Naive thymus-derived CD4-positive, alpha-beta T cell (primary cell): ENCODE measurements at regions not wholly inside any gene's neighbourhood (a gene's known extent, or its start where the extent isn't known, plus 50 kb on each side); places are given as distances from the start of the nearest gene placed in this dataset.
A peak's percentile ranks its signal among the peaks of the same experiment; 100 is the strongest.

ENCODE experiments used
- ATAC-seq: fragments of 150-1000 bp; cut with Tn5 transposase; 2 replicates; pipeline ENCODE4 v1.10.0; 2021; ENCODE audit warnings: mild to moderate bottlenecking, moderate library complexity
- CTCF ChIA-PET: fragments of 350-600 bp; sonication (Branson Sonifier 250); formaldehyde crosslinking; loops from one replicate; lab custom pipeline; 2021; ENCODE audit warnings: antibody characterized with exemption; lab: Charles Lee
- POLR2A ChIA-PET: fragments of 350-600 bp; sonication (Branson Sonifier 250); formaldehyde crosslinking; loops from one replicate; lab custom pipeline; 2021; ENCODE audit warnings: antibody characterized with exemption, inconsistent platforms; lab: Charles Lee
- DNase-seq, 9 donors: peaks; one replicate each; pipeline versions ENCODE4 v3.0.0 to v3.0.0-alpha.2; 2020 to 2022; ENCODE audit warnings: mixed read lengths in 1 of 9
- H3K27ac ChIP-seq: one replicate; pipeline ENCODE4 v1.7.0; 2013; ENCODE audit warnings: mild to moderate bottlenecking, low read depth, low read length, moderate library complexity
- H3K27me3 ChIP-seq, 2 donors: one replicate each; pipeline ENCODE4 v1.7.0; 2013; ENCODE audit warnings: low read length in 2 of 2, mild to moderate bottlenecking in 2 of 2, moderate library complexity in 2 of 2; ENCODE audit not compliant: control insufficient read depth in 2 of 2, insufficient read depth in 2 of 2
- H3K36me3 ChIP-seq, 3 experiments: 1 replicate in 2 of 3; 2 replicates in 1 of 3; pipeline ENCODE4 v1.7.0; 2013; ENCODE audit warnings: low read length in 3 of 3, mild to moderate bottlenecking in 3 of 3, moderate library complexity in 1 of 3; ENCODE audit not compliant: insufficient read depth in 3 of 3, control insufficient read depth in 2 of 3
- H3K4me1 ChIP-seq, 2 donors: one replicate each; pipeline ENCODE4 v1.7.0; 2013; ENCODE audit warnings: low read length in 2 of 2, mild to moderate bottlenecking in 2 of 2, moderate library complexity in 1 of 2; ENCODE audit not compliant: control insufficient read depth in 2 of 2, insufficient read depth in 2 of 2
- H3K4me3 ChIP-seq: 2 replicates; pipeline ENCODE4 v1.7.0; 2013; ENCODE audit warnings: mild to moderate bottlenecking, low read length
- H3K9me3 ChIP-seq, 3 experiments: 1 replicate in 2 of 3; 2 replicates in 1 of 3; pipeline ENCODE4 v1.7.0; 2013; ENCODE audit warnings: low read length in 3 of 3; ENCODE audit not compliant: control insufficient read depth in 2 of 3
- H3K27ac Mint-ChIP-seq, 9 donors: one replicate each; pipeline ENCODE4 v1.8.0; 2020 to 2022; ENCODE audit warnings: mixed read lengths in 9 of 9, mild to moderate bottlenecking in 8 of 9, moderate library complexity in 5 of 9, inconsistent platforms in 2 of 9
- H3K27me3 Mint-ChIP-seq, 5 donors: one replicate each; pipeline ENCODE4 v1.8.0; 2021 to 2022; ENCODE audit warnings: mixed read lengths in 5 of 5, mild to moderate bottlenecking in 1 of 5
- H3K36me3 Mint-ChIP-seq, 5 donors: one replicate each; pipeline ENCODE4 v1.8.0; 2020 to 2022; ENCODE audit warnings: mixed read lengths in 5 of 5, mild to moderate bottlenecking in 3 of 5, inconsistent platforms in 1 of 5
- H3K4me1 Mint-ChIP-seq, 7 donors: one replicate each; pipeline ENCODE4 v1.8.0; 2020 to 2022; ENCODE audit warnings: mixed read lengths in 7 of 7, mild to moderate bottlenecking in 3 of 7, inconsistent platforms in 1 of 7
- H3K4me3 Mint-ChIP-seq, 10 donors: one replicate each; pipeline ENCODE4 v1.8.0; 2020 to 2022; ENCODE audit warnings: mild to moderate bottlenecking in 10 of 10, mixed read lengths in 10 of 10, moderate library complexity in 6 of 10, inconsistent platforms in 2 of 10
- H3K9me3 Mint-ChIP-seq, 11 donors: one replicate each; pipeline ENCODE4 v1.8.0; 2020 to 2022; ENCODE audit warnings: mixed read lengths in 11 of 11, mild to moderate bottlenecking in 4 of 11, inconsistent platforms in 1 of 11, moderate library complexity in 1 of 11
- intact Hi-C, 2 donors: fragments of 100-400 bp; cut with micrococcal nuclease; formaldehyde crosslinking; loops; one replicate each; pipeline ENCODE4 v1.15.1; 2023

GRCh38 chr5:96264047-96264446 lies 169.0 kb downstream of the PCSK1 start:
- no peak for ATAC-seq
- no peaks in the 10 kb centered on the region for H3K36me3 ChIP-seq
- Mint-ChIP-seq H3K27me3 (peaks cover 0 to 39% (median 18%) of the 10 kb centered on the region in 5 donors), H3K27ac (no peak overlapping the region), H3K36me3 (peaks cover 0 to 10% (median 4%) of the 10 kb centered on the region in 5 donors), H3K4me1 (peaks cover 0 to 2% (median 0%) of the 10 kb centered on the region in 7 donors), H3K4me3 (no peak overlapping the region), H3K9me3 (peaks cover 5 to 43% (median 18%) of the 10 kb centered on the region in 11 donors)
- no peak for DNase-seq
- no peak overlapping the region for H3K4me3 ChIP-seq
- H3K27me3 ChIP-seq: no peaks in the 10 kb centered on the region
- intact Hi-C loops: no loop called here
- H3K27ac ChIP-seq: no peak overlapping the region
- no peaks in the 10 kb centered on the region for H3K9me3 ChIP-seq
- POLR2A ChIA-PET: no interaction called here
- no peaks in the 10 kb centered on the region for H3K4me1 ChIP-seq
- CTCF ChIA-PET: no interaction called here

- intact Hi-C loops: no loop called here
- ChIA-PET CTCF (interaction anchor here (0.6 kb wide), 1 partner anchor 363 kb away, joined by 3 read pairs; no protein-coding TSS in a partner anchor), POLR2A (no interaction called here)
- H3K4me1 Mint-ChIP-seq: peaks cover 0 to 3% (median 0%) of the 10 kb centered on the region in 7 donors
- Histone ChIP-seq H3K27ac (no peak overlapping the region), H3K4me3 (no peak overlapping the region), H3K4me1 (no peaks in the 10 kb centered on the region), H3K36me3 (no peaks in the 10 kb centered on the region), H3K27me3 (no peaks in the 10 kb centered on the region), H3K9me3 (no peaks in the 10 kb centered on the region)
- peaks cover under 1 to 30% (median 12%) of the 10 kb centered on the region in 11 donors for H3K9me3 Mint-ChIP-seq
- ATAC-seq (no peak), DNase-seq (no peak)
- peaks cover 0 to 42% (median 18%) of the 10 kb centered on the region in 5 donors for H3K27me3 Mint-ChIP-seq
- H3K4me3 Mint-ChIP-seq: no peak overlapping the region
- H3K36me3 Mint-ChIP-seq: peaks cover 0 to 10% (median 4%) of the 10 kb centered on the region in 5 donors
- no peak overlapping the region for H3K27ac Mint-ChIP-seq
These were observed 170.9 kb downstream of the PCSK1 start for GRCh38 chr5:96262105-96262504.

- no peak overlapping the region for H3K27ac Mint-ChIP-seq
- peaks cover 0 to 3% (median 0%) of the 10 kb centered on the region in 7 donors for H3K4me1 Mint-ChIP-seq
- H3K4me3 Mint-ChIP-seq: no peak overlapping the region
- H3K27me3 Mint-ChIP-seq: peaks cover 0 to 36% (median 13%) of the 10 kb centered on the region in 5 donors
- Histone ChIP-seq H3K36me3 (no peaks in the 10 kb centered on the region), H3K4me1 (no peaks in the 10 kb centered on the region), H3K9me3 (no peaks in the 10 kb centered on the region), H3K4me3 (no peak overlapping the region), H3K27me3 (no peaks in the 10 kb centered on the region), H3K27ac (no peak overlapping the region)
- ChIA-PET CTCF (interaction anchor here (1.3 kb wide), 1 partner anchor 21 kb away, joined by 4 read pairs; no protein-coding TSS in a partner anchor), POLR2A (no interaction called here)
- no peak for DNase-seq
- H3K36me3 Mint-ChIP-seq: peaks cover 0 to 4% (median 0%) of the 10 kb centered on the region in 5 donors
- intact Hi-C loops: no loop called here
- ATAC-seq: no peak
- peaks cover 0 to 9% (median 2%) of the 10 kb centered on the region in 11 donors for H3K9me3 Mint-ChIP-seq
These were observed 173.0 kb downstream of the PCSK1 start for GRCh38 chr5:96260009-96260408.

GRCh38 chr5:96259151-96259772 lies 173.8 kb downstream of the PCSK1 start:
- ATAC-seq (peak; percentile 55), DNase-seq (no peak)
- POLR2A ChIA-PET: no interaction called here

GRCh38 chr5:96258692-96259091 lies 174.4 kb downstream of the PCSK1 start:
- Mint-ChIP-seq H3K4me1 (peaks cover 0 to 3% (median 0%) of the 10 kb centered on the region in 7 donors), H3K27me3 (peaks cover 0 to 31% (median 12%) of the 10 kb centered on the region in 5 donors), H3K9me3 (no peaks in the 10 kb centered on the region), H3K27ac (no peak overlapping the region), H3K36me3 (peaks cover 0 to 4% (median 0%) of the 10 kb centered on the region in 5 donors), H3K4me3 (no peak overlapping the region)
- Histone ChIP-seq H3K4me1 (no peaks in the 10 kb centered on the region), H3K36me3 (no peaks in the 10 kb centered on the region), H3K27me3 (no peaks in the 10 kb centered on the region), H3K9me3 (no peaks in the 10 kb centered on the region), H3K27ac (no peak overlapping the region), H3K4me3 (no peak overlapping the region)
- ATAC-seq (no peak), DNase-seq (no peak)
- intact Hi-C loops: no loop called here
- POLR2A ChIA-PET: no interaction called here
- CTCF ChIA-PET: interaction anchor here (1.5 kb wide), 1 partner anchor 477 kb away, joined by 4 read pairs; no protein-coding TSS in a partner anchor

More at GRCh38 chr5:96259151-96259772, 173.8 kb downstream of the PCSK1 start:
- Histone ChIP-seq H3K27ac (no peak overlapping the region), H3K4me1 (no peaks in the 10 kb centered on the region), H3K4me3 (no peak overlapping the region), H3K36me3 (no peaks in the 10 kb centered on the region), H3K27me3 (no peaks in the 10 kb centered on the region), H3K9me3 (no peaks in the 10 kb centered on the region)
- peaks cover 0 to 3% (median 0%) of the 10 kb centered on the region in 7 donors for H3K4me1 Mint-ChIP-seq
- peaks cover 0 to 32% (median 13%) of the 10 kb centered on the region in 5 donors for H3K27me3 Mint-ChIP-seq
- peaks cover 0 to 5% (median 0%) of the 10 kb centered on the region in 11 donors for H3K9me3 Mint-ChIP-seq
- CTCF ChIA-PET: interaction anchor here (0.6 to 1.5 kb wide), 2 partner anchors 478 to 1173 kb away, joined by 3 to 4 read pairs; no protein-coding TSS in a partner anchor
- H3K27ac Mint-ChIP-seq: no peak overlapping the region
- no peak overlapping the region for H3K4me3 Mint-ChIP-seq
- intact Hi-C loops: no loop called here
- peaks cover 0 to 4% (median 0%) of the 10 kb centered on the region in 5 donors for H3K36me3 Mint-ChIP-seq

DNA sequence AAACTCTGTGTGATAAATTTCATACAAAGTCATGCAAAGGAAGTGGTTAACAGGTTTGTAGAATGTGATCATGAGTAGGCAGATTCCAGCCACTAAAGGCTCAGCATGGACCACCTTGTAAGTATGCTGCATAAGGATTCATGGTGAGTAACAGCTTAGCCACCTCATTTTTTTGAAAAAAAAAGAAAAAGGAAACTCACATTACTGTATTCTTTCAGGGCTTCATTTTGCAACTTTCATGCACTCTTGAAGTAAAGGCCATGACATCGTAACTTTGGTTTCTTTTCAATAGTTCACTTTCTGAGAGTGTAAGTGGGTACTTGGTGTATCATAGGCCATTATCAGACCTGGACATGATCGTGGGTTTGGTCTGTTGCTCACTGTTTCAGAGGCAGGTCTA lies 175.1 kb downstream of the PCSK1 start:
- POLR2A ChIA-PET: no interaction called here

More for the DNA sequence above, 175.1 kb downstream of the PCSK1 start:
- Mint-ChIP-seq H3K27me3 (peaks cover 0 to 24% (median 12%) of the 10 kb centered on the region in 5 donors), H3K4me3 (no peak overlapping the region), H3K36me3 (peaks cover 0 to 3% (median 0%) of the 10 kb centered on the region in 5 donors), H3K4me1 (peaks cover 0 to 3% (median 0%) of the 10 kb centered on the region in 7 donors), H3K9me3 (no peaks in the 10 kb centered on the region), H3K27ac (no peak overlapping the region)
- no peak overlapping the region for H3K4me3 ChIP-seq
- DNase-seq: no peak
- H3K9me3 ChIP-seq: no peaks in the 10 kb centered on the region
- H3K27me3 ChIP-seq: no peaks in the 10 kb centered on the region
- H3K27ac ChIP-seq: no peak overlapping the region
- no peak for ATAC-seq
- CTCF ChIA-PET: interaction anchor here (1.5 kb wide), 1 partner anchor 476 kb away, joined by 4 read pairs; no protein-coding TSS in a partner anchor
- no peaks in the 10 kb centered on the region for H3K36me3 ChIP-seq
- intact Hi-C loops: no loop called here
- H3K4me1 ChIP-seq: no peaks in the 10 kb centered on the region
